ENCODE measurements at regions not wholly inside any gene's neighbourhood (a gene's known extent, or its start where the extent isn't known, plus 50 kb on each side); places are given as distances from the start of the nearest gene placed in this dataset.

DNA sequence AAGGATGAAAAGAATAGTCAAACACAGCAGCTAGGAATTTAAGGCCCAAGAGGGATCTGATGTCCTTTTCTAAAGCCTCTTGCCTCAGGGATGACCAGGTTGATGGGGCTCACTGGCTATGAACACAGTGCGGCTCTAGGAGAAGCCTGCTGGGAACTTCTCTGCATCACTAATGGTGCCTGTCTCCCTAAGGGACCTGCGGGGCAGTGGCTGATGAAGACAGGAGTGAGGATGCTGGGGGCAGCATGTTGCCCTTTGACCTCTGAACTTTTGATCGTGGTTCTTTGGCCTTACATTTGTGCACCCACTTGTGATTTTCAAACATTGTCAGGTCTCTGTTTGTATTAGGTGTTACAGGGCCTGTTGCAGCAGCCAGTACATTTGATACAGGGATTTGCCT is 64.9 kb upstream of the KLHL25 start:
- no peaks in the 10 kb centered on the region for H3K9me3 ChIP-seq
- H3K4me1 ChIP-seq, result peaks cover 0 to 7% of the 10 kb centered on the region in 2 donors
- no peak overlapping the region for H3K27ac ChIP-seq
- no peaks in the 10 kb centered on the region for H3K36me3 ChIP-seq
- TF ChIP-seq CTCF (IDR thresholded peaks at IDR 0.05), result no peak
- H3K27me3 ChIP-seq, result no peaks in the 10 kb centered on the region
- H3K4me3 ChIP-seq, result no peak overlapping the region
- DNase-seq (ENCODE audit: low spot score), result peak; percentile 51

- H3K4me1 ChIP-seq, result peaks cover 0 to 7% of the 10 kb centered on the region in 2 donors
- no peaks in the 10 kb centered on the region for H3K9me3 ChIP-seq
- no peak overlapping the region for H3K4me3 ChIP-seq
- no peak overlapping the region for H3K27ac ChIP-seq
- TF ChIP-seq CTCF (IDR thresholded peaks at IDR 0.05), result no peak
- no peaks in the 10 kb centered on the region for H3K27me3 ChIP-seq
- no peak for DNase-seq (ENCODE audit: low spot score)
- no peaks in the 10 kb centered on the region for H3K36me3 ChIP-seq
Observed at GRCh38 chr15:85860394-85861161, 65.9 kb upstream of the KLHL25 start.

DNA sequence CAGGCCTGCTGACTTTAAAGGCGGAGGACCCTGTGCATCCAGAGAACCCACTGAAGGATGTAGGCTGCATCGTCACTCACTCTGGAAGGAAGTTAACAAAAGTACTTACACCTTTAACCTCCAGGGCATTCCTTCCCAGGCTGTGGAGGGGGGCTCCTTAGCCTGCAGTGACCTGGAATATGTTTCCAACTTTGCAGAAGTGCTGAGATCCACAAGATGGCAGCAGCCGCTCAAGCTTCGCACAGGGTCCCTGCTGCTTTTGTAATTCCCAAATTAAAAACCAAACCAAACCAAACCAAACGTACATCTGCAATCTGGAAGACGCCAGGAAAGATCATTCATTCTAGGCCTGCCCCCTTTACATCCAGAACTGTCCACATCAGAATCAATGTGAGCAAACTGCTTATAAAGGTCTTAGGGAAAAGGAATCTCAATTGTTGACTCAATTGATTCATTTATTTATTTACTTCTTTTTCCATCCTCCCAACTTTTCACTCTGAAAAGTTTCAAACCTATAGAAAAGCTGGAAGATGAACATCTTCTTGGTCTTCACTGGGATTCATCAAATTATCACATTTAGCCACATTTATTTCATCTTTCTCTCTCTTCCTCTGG is 70.5 kb upstream of the KLHL25 start:
- no peaks in the 10 kb centered on the region for H3K27me3 ChIP-seq
- no peak overlapping the region for H3K27ac ChIP-seq
- peak; percentile 58 for DNase-seq (ENCODE audit: low spot score)
- H3K4me1 ChIP-seq, result no peaks in the 10 kb centered on the region
- no peak overlapping the region for H3K4me3 ChIP-seq
- peak; percentile 22 to 71 for TF ChIP-seq CTCF (IDR thresholded peaks at IDR 0.05)
- H3K36me3 ChIP-seq, result no peaks in the 10 kb centered on the region
- H3K9me3 ChIP-seq, result no peaks in the 10 kb centered on the region

- TF ChIP-seq CTCF (IDR thresholded peaks at IDR 0.05), result no peak
- no peak for DNase-seq (ENCODE audit: low spot score)
- Histone ChIP-seq H3K4me1 (no peaks in the 10 kb centered on the region), H3K27ac (no peak overlapping the region), H3K27me3 (no peaks in the 10 kb centered on the region), H3K4me3 (no peak overlapping the region), H3K36me3 (no peaks in the 10 kb centered on the region), H3K9me3 (no peaks in the 10 kb centered on the region)
Observed at GRCh38 chr15:85867250-85867649, 72.5 kb upstream of the KLHL25 start.

DNA sequence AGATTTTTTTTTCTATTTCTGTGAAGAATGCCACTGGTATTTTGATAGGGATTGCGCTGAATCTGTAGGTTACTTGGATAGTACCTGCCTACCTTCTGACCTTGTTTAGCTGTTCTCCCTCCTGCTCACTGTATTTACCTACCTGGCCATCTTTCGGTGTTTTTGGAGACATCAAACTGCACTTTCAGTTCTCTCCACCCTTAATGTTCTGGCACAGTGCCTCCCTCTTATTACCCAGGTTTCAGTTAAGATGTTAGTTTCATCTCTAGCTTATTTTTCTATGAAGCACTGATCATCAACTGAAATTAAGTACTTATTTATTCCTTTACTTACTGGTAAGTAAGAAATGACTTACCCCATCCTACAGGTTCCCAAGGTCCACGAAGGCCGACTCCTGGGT is 74.4 kb upstream of the KLHL25 start:
- H3K4me1 ChIP-seq, result no peaks in the 10 kb centered on the region
- H3K4me3 ChIP-seq, result no peak overlapping the region
- no peaks in the 10 kb centered on the region for H3K27me3 ChIP-seq
- H3K9me3 ChIP-seq, result no peaks in the 10 kb centered on the region
- no peak for TF ChIP-seq CTCF (IDR thresholded peaks at IDR 0.05)
- no peak for DNase-seq (ENCODE audit: low spot score)
- H3K27ac ChIP-seq, result no peak overlapping the region
- H3K36me3 ChIP-seq, result no peaks in the 10 kb centered on the region

Data from right atrium auricular region (tissue), 2 donors.